Cerebellar nuclear complex (tissue), 1 donor: ENCODE measurements at regions not wholly inside any gene's neighbourhood (a gene's known extent, or its start where the extent isn't known, plus 50 kb on each side); places are given as distances from the start of the nearest gene placed in this dataset.

Experiments used
- DNase-seq, 2 experiments: peaks; one replicate each; lab custom pipeline; 2025; lab: John Stamatoyannopoulos, UW

DNA sequence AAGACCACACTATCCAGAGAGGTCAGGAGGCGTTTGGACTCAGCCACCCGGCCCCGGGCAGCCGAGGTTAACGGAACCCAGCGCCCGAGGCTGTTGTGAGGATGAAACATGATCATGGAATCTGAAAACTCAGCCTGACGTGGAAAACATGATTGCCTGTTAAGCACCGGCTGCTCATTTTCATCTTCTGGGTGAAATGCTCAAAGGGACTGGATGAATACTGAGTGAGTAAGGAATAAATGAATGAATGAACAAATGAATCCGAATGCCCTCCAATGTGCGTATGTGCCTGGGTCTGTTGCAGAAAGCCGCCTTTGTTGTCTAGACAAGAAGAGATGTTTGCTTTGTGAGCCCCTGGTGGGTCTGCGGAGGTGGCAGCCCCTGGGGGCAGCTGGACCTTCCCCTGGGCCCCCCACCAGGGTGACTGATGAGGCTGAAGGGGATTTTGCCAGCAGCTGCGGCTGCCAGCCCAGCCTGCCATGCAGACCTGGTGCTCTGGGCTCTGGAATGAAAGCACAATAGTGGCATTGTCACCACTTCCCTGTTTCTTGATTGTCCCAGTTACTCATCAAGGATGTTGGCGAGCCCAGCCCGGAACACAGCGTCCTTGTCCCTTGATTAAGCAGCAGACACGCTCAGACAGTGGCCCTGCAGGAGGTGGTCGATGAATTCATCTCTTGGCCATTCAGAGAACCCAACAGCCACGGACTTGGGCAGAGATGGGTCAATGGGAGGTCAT, 211.1 kb downstream of the ANKRD60 start:
- DNase-seq, result no peak

DNA sequence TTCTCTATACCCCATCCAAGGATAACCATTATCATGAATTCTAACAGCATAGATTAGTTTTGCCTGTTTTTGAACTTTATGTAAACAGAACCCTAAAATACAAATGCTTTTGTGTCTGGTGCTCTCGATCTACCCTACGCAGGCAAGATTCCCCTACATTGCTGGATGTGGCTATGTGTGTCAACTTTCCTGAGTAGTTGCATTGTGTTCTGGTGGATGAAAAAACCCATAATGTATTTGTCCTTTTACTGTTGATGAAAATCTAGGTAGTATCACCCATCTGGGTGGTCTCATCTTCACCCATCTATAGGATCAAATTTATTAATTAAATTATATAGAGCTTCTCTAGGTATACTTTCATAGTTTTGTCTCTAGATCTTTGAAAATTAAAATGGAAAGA, 211.7 kb downstream of the ANKRD60 start:
- no peak for DNase-seq

DNA sequence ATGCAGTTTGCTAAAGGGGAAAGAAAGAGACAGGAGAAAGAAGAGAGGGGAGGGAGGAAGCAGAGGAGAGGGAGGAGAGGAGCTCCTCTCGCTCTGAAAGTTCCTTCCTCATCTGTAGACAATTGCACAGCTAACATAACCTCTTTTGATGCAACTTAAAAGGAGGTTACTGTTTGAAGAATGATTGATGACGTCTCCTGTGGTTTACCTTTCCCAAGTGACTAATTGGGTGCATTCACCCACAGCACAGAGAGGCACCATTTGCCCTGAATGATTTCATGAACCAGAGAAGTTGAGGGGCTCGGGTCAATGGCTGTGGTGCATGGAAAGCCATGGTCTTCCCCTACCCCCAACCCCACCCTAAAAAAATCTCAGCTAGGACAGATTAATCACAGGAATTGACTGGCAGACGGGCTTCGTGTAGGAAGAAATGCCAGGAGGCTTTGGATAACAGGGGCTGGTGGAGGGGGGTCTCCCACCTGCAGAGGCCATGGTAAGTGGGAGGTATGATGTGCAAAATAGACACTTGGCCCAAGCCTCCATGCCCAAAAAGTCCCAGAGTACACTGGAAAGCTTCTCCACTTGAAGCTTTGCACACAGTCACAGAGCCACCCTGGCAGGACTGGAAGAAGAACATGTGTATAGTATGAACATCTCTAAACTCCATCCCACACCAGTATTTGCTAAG, 213.7 kb downstream of the ANKRD60 start:
- DNase-seq, result no peak

DNA sequence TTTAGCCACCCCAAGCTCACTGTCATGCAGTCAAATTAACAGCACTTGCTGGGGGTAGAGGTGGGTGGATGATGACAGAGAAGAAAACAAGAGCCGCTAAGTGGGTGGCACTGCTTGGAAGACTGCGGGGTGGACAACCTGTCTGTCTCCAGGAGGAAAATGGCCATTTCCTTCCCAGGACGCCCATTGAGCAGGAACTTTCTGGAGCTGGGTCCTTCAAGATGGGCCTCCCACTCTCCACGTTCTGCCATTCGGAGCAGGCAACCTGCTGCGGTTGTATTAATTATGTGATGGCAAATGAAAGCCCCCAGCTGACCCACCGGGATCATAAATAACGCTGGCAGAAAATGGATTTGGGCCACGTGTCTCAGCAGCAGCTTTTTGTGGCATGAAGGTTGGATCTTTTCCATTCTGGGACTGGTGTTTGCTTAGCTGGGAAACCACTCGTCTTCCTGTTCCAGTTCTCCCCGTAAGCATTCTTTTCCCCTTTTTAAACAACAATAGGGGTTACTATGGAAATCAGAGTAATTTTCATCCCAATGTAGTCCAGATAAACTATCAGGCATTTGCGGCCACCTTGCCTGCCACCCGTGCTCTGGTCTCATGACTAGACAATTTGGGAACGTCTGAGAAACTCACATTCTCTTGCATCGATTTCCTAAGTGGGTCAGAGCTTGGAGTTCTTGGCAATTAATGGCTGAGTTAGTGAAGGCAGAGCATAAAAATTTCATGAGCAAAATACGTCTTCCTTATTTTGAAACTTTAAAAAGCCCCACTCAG, 215.5 kb downstream of the ANKRD60 start:
- no peak for DNase-seq

DNA sequence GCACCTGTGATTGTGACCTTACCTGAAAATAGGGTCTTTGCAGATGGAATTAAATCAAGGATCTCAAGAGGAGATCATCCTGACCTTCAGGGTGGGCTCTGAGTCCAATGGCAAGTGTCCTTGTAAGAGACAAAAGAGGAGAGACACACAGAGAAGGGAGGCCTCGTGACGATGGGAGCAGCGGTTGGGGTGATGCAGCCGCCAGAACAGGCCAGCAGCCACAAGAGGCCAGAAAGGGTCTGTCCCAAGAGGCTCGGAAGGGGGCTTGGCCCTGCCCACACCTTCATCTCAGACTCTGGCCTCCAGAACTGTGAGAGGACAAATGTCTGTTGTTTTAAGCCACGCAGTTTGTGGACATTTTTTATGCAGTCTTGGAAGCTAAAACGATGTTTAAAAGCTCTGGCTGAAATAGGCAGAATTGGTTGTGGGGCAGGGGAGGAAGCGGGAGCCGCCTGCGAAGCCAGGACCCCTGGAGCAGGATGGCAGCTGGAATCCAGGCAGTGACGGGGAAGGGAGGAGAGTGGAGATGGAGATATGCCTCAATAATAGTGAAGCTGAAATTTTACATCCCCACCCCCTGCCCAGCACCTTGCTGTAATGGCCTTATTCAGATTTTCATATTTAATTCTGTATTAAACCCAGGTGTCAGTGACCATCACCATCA, 216.4 kb downstream of the ANKRD60 start:
- DNase-seq, result no peak

DNA sequence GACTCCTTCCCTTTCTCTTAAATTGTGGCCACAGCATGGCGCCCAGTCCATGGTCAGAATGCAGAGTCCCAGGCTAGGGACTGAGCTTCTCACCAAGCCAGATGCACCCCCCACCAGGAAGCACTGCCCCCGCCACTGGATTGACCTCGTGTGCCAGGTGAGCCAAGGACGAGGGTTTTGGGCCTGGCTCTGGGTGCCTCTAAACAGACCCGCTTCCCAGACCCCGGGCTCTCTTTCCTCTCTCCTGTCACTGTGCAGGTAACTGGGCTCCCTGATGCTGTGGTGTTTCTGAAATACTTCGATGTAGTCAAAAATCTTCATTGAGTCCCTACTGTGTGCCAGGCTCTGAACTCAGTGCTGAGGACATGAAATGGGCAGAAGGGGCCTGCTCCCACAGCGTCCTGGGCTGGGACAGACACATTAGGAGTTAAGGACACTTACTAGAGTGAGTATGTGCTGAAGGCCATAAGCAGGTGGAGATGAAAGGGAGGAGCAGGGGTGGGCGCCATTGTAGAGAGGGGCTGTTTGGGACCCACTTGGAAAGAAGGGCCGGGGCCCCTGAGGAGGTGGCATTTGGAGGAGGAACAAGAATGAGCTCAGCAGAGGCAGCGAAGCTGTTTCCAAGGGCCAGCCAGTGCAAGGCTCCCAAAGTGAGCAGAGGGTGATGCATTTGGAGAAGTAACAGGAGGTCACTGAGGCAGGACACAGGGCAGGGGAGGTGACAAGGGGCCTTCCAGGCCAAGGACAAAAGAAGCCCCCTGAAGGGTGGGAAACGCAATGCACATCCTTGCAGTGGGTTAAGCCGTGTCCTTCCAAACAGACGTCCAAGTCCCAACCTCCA, 217.1 kb downstream of the ANKRD60 start:
- no peak for DNase-seq

DNA sequence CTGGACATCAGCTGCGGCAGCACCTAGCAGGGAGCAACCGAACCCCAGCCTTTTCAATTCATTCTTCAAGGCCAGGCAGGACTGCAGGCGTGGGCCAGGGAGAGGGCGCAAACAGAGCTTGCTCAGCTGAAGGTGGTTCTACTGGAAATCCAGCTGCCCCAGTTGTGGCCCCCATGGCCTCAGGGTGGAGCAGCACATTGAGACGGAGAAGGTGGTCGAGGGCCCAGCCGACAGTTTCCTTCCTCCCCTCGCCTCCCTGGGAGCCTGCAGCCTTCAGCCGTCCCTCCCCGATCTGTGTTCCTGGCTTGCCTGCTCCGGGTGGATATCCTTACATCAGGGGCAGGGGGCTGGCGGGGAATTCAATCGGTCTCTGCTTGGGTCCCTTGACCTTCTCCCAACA, 217.8 kb downstream of the ANKRD60 start:
- DNase-seq, result no peak

DNA sequence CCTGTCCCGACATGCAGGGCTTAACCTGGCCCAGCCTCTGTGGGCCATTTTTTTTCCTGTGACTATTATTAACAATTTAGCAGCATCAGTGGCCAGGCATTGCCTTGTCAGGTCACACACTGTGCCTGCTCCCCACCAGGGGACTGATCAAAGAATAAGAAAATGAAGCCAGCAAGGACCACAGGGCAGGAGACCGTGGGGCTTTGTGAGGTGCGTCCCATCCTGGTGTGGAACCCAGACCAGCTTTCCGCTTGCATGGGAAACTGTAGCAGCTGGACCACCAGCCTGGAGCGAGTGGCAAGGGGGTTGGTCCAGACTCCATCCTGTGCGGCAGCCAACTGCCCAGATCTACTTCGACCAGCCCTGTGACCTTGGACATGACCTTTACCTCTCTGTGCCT, 218.3 kb downstream of the ANKRD60 start:
- no peak for DNase-seq

DNA sequence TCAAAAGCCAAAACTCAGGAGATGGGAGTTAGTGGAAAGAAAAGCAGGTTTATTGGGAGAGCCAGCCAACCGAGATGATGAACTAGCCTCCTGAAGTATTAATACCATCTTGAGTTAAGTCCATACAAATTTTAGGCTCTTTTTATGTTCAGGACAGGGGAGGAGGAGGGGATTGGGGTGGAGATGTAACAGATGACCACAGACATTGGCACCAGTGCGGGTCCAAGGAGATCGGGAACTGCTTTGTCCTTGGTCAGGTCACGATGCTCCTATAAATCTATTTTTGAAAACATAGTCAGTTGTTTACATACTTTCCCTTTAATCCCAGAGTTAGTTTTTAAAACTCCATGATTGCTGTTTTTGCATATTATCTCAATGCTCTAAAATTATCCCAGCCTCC, 219.6 kb downstream of the ANKRD60 start:
- DNase-seq, result no peak

DNA sequence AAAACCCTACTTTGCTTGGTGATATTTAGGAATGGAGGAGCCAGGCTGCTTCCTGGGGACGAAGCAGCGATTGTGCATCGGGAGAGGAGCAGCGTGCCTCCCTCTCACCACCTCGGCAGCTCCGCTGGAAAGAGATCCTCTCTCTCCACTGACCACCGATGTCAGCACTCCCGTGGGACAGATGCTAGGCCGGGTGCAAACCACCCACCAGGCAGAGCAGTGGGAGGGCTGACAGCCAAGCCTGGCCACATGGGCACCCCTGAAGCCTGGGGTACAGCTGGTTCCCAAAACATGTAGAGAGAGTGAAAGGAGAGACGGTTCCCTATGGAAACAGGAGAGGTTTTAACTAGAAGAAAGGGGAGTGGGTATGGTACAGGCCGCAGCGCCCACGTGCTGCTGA, 220.0 kb downstream of the ANKRD60 start:
- no peak for DNase-seq

DNA sequence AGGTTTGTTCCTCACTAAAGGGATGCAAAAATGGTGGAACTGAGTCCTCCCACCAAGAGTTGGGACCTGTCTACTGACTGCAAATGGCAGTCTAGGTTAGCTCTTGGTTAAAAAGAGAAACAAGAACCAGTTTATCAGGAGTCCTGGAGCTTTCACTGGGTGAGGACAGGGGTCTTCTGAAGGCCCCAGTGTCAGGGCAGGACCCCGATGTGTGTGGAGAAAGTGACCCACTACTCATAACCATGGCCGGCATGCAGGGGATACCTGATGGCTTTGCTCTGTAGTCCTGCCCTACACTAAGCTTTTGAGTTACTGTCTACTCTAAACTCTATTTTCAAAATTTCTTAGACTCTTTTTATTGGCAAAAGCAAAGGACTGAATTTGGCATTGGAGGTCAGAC, 220.5 kb downstream of the ANKRD60 start:
- no peak for DNase-seq

DNA sequence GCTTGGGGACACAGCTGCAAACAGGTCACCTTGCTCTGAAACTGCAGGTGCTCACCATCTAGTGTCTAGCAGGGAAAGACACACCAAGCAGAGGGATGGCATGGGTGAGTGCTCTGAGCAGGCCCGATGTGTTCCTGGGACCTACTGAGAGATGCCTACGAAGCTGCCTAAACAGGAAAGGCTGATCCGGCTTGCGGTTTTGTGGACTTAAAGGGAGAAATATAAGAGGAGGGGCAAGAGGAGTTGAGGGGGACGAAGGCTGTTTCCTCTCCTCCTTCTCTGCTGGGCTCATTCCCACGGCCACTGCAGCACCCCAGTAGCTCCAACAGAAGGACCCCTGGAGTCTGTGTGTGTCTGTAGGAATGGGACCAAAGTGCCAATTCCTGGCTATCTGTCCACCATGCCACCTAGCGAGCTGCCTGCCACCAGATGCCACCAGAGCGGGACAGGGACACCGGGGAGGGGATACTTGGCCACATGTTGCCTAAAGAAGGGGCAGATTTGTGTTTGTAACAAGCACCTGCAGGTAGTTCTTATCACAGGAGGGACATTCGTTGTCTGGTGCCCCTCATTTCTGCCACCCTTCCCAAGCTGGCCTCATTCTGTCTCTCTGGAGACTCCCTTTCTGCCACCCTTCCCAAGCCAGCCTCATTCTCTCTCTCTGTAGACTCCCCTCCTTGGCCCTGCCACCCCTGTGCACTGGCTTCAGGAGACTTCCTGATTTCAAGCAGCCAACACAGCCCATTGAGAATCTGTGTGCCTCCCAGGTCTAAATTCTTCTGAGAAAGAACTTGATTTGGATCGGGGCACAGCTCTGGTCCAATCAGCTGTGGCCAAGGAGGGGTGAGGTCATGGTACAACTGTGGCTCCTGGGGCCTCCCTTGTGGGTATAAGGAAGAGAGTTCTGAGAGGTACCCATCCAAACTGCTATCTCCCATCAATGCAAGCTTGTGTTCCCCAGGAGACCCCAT, 221.8 kb downstream of the ANKRD60 start:
- no peak for DNase-seq

DNA sequence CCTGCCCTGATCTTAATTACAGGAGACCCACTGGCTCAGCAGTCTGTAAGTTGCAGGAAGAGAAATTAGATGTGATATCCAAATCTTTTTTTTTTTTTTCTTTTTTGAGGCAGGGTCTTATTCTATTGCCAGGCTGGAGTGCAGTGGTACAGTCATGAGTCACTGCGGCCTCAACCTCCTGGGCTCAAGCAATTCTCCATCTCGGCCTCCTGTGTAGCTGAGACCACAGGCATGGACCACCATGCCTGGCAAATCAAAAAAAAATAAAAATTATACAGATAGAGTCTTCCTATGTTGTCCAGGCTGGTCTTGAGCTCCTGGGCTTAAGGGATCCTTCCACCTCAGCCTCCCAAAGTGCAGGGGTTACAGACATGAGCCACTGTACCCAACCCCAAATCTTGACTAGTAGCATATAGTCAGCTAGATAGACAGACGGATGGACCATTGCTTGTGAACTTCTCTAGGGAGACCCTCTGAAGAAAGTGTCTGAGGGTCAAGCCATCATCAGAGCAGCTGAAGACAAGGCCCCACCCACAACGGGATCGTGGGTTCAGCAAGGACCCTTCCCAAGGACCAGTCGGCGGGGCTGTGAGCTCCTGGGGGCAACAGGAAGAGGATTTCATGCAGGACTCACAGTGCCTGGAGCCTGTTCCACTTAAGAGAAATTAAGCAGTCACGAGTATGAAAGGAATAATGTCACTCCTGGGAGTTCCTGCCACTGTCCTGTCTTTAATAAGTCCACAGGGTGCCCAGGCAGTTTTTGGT, 222.7 kb downstream of the ANKRD60 start:
- no peak for DNase-seq

DNA sequence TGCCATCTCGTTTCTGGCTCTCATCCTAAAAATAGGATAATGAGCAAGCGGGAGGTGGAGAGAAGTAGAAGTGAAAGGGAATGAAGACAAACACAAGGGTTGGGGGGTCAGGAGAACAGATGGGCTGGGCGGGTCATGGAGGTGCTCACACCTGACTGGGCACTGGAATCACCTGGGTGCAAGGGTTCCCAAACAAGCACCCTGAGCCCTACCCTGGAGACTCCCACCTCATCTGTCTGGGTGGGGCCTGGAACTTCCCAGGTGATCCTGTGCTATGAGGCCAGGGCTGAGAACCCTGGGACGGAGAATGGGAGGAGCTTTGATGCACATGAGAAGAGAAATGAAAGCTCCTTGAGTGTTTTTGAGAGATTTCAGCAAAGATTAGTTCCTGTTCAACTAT, 223.6 kb downstream of the ANKRD60 start:
- no peak for DNase-seq

DNA sequence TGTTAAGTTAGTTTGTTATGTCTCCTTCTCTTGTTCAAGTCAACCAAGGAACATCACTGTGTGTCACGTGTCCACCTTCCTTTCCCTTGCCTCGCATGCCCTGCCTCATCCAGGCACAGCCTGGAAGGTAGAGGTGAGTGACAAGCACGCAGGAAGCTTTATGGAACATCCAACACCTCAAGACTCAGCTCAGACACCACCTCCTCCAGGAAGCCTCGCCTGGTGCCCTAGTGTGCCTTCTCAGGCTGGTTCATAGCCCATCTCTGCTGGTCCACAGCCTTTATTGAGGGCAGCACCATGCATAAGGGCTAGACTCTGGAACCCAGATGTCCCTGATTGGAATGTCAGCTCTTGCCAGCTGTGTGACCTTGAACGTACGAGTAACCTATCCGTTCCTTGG, 224.3 kb downstream of the ANKRD60 start:
- DNase-seq, result no peak

DNA sequence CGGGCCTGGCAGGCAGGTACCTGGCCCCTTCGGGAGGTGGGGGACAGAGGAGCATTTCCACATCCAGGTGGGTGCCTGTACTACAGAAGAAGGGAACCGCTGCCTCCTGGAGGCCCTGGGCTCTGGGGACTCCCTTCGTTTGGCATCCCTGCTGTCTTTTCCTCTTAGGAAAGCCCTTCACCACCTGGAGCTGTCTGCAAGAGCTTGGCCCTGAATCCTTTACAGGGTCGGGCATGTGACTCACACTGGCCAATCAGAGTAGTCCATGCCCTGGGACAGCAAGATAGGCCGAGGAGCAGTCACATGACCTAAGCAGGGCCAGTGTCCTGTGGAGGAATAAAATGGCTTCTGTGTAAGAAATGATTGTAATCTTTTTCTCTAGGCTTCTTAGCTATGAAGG, 224.9 kb downstream of the ANKRD60 start:
- DNase-seq, result no peak

DNA sequence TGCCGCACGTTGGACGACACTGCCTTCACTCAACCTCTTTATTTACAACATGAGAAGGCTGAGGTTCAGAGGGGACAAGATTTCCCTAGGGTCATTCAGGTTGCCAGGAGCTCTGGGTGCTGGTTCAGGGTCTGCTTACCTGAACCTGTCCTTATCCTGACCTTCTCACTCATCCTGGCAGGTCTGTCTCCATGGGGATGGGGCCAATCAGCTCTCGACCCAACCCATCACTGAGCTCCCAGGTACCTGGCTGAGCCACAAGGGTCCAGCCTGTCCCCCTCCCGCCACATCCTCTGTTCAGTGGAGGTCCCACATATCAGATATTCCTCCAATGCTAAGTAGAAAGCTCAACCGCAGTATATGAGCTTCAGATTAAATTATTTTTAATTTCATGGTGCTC, 225.6 kb downstream of the ANKRD60 start:
- no peak for DNase-seq

DNA sequence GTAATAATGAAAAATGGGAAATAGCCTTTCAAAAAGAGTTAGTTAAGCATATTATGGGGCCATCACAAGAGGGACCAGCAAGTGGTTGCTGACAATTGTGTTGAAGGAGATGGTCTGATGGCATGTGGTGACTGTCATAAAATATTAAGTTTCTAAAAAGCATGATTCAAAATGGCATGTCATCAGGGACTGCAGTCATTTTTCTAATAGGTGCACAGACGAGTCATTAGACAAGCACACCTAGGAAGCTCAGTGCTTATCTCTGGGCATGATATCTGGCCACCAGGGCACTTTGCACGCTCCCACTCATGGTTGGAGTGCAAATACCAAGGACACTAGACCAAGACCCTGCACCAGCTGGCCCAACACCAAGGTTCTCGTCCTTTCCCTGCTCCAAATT, 226.5 kb downstream of the ANKRD60 start:
- DNase-seq, result no peak

DNA sequence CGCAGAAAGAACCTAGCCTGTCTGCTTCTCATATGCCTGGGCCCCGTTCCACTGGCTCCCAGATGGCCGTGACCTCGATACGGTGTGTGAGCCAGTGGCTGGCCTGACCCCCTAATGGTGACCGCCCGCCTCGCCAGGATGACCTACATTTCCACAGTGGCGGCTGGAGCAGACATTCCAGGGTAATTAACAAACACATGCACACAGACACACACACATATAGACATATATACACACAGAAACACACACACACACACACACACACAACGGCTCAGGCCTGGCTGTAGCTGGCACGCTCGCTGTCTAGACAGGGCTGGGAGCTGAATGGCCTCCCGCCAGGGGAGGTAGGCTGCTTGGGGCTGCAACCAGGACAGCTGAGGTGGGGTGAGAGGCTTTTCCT, 227.1 kb downstream of the ANKRD60 start:
- peak in 1 of 2 experiments; percentile 43 for DNase-seq

DNA sequence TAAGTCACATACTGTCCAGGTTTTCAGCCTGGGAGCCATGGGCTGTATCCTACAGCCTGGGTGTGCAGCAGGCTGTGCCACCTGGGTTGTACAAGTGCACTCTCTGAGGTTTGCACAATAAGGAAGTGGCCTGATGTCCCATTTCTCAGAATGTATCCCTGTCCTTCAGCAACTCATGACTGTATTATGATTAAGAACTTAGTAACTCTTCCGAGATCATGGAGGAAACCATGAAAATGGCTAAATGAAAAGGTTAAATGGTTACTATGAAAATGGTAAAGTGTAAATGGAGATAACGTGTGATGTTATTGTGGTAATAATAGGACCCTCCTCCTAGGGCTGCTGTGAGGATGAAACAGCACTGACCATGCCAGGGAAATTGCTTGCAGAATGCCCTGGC, 227.6 kb downstream of the ANKRD60 start:
- no peak for DNase-seq
